22Rv1 (cell line): ENCODE measurements at regions not wholly inside any gene's neighbourhood (a gene's known extent, or its start where the extent isn't known, plus 50 kb on each side); places are given as distances from the start of the nearest gene placed in this dataset.

Experiments
- H3K27ac ChIP-seq: fragments of 450-650 bp; 2 replicates; pipeline ENCODE4 v1.5.1; 2017
- CTCF ChIP-seq: fragments of 450-650 bp; IDR thresholded peaks from 2 replicates; pipeline ENCODE4 v1.5.1; 2017; ENCODE audit warnings: mild to moderate bottlenecking
- ZFX ChIP-seq: fragments of 450-650 bp; IDR thresholded peaks from 2 replicates; pipeline ENCODE4 v1.6.1; 2017; ENCODE audit warnings: antibody characterized with exemption, borderline replicate concordance

- no peak overlapping the region for H3K27ac ChIP-seq
- TF ChIP-seq ZFX (no peak), CTCF (no peak)
Observed at GRCh38 chr9:110033869-110034268, 174.1 kb downstream of the C9orf152 start.

- TF ChIP-seq CTCF (no peak), ZFX (no peak)
- no peak overlapping the region for H3K27ac ChIP-seq
Observed at GRCh38 chr9:110036286-110036685, 171.7 kb downstream of the C9orf152 start.

- TF ChIP-seq CTCF (no peak), ZFX (no peak)
- H3K27ac ChIP-seq: no peak overlapping the region
Observed at GRCh38 chr9:110040788-110041187, 167.2 kb downstream of the C9orf152 start.

- no peak for TF ChIP-seq CTCF
- TF ChIP-seq ZFX: no peak
- no peak overlapping the region for H3K27ac ChIP-seq
Observed at GRCh38 chr9:110041452-110041851, 166.5 kb downstream of the C9orf152 start.

- H3K27ac ChIP-seq: no peak overlapping the region
- TF ChIP-seq ZFX (no peak), CTCF (no peak)
Observed at GRCh38 chr9:110047232-110047954, 160.6 kb downstream of the C9orf152 start.

GRCh38 chr9:110047955-110048402, 160.0 kb downstream of the C9orf152 start:
- no peak overlapping the region for H3K27ac ChIP-seq
- TF ChIP-seq CTCF (no peak), ZFX (no peak)

GRCh38 chr9:110048403-110048975, 159.5 kb downstream of the C9orf152 start:
- no peak for TF ChIP-seq ZFX
- TF ChIP-seq CTCF: no peak
- H3K27ac ChIP-seq: no peak overlapping the region
